ENCODE measurements at regions not wholly inside any gene's neighbourhood (a gene's known extent, or its start where the extent isn't known, plus 50 kb on each side); places are given as distances from the start of the nearest gene placed in this dataset.

- H3K36me3 ChIP-seq (replicated peaks in 1 of 2; ENCODE audit: control insufficient read depth in 1 of 2, insufficient read depth in 2 of 2, low read length in 2 of 2) = no peaks in the 10 kb centered on the region
- H4K20me1 ChIP-seq (ENCODE audit: insufficient read depth, low read length) = no peaks in the 10 kb centered on the region
- DNase-seq (ENCODE audit: low spot score) = no peak
- H3K27ac ChIP-seq (ENCODE audit: extremely low read length, insufficient read depth, low read length) = no peak overlapping the region
- TF ChIP-seq ZNF639 (CRISPR knock-in tag; conservative IDR thresholded peaks at IDR 0.05) = no peak
- no peak for TF ChIP-seq MYNN (CRISPR knock-in tag; IDR thresholded peaks at IDR 0.05; ENCODE audit: low read depth)
- TF ChIP-seq PRDM4 (CRISPR knock-in tag; IDR thresholded peaks at IDR 0.05; ENCODE audit: borderline replicate concordance) = no peak
- no peak for TF ChIP-seq HNRNPH1 (optimal IDR thresholded peaks at IDR 0.05; ENCODE audit: low read depth, low read length)
- TF ChIP-seq ZFP36 (IDR thresholded peaks at IDR 0.05; ENCODE audit: borderline replicate concordance, low read depth, low read length, partially characterized antibody) = no peak
- no peak for TF ChIP-seq ZSCAN29 (CRISPR knock-in tag; conservative IDR thresholded peaks at IDR 0.05)
- no peak for TF ChIP-seq ZNF512 (CRISPR knock-in tag; IDR thresholded peaks at IDR 0.05)
- TF ChIP-seq REXO4 (CRISPR knock-in tag; IDR thresholded peaks at IDR 0.05; ENCODE audit: borderline replicate concordance) = no peak
- peaks cover 87% of the 10 kb centered on the region for H3K9me3 ChIP-seq (ENCODE audit: low read length)
- WGBS (ENCODE audit: low lambda C conversion rate) = 55% methylated on average over 4 of the region's 4 CpGs
- no peak overlapping the region for H3K4me3 ChIP-seq (replicated peaks in 1 of 3; ENCODE audit: insufficient read depth in 1 of 3, low read depth in 2 of 3, low read length in 3 of 3)
- H3K4me2 ChIP-seq (ENCODE audit: low read depth, low read length) = no peak overlapping the region
- H3K79me2 ChIP-seq (ENCODE audit: insufficient read depth, low read length) = no peaks in the 10 kb centered on the region
- no peak for FAIRE-seq
- no TSS peak for BruUV-seq (replicated peaks)
- H3K9ac ChIP-seq (ENCODE audit: insufficient read depth, low read depth, low read length) = no peak overlapping the region
- intact Hi-C loops (cut with micrococcal nuclease; ENCODE audit: unreplicated experiment) (no loop called here), in situ Hi-C loops (cut with HindIII; ENCODE audit: extremely low pct_ligation_motif_present, low pct_unique_long_range_greater_than_20kb) (no loop called here)
- POLR2A ChIA-PET = no interaction called here
- CTCF ChIA-PET (ENCODE audit: low intra/inter-chr PET ratio, low total read pairs) = no interaction called here
- no peaks in the 10 kb centered on the region for H3K27me3 ChIP-seq (ENCODE audit: control insufficient read depth in 1 of 2, insufficient read depth in 2 of 2, low read length in 2 of 2)
- H2AFZ ChIP-seq (ENCODE audit: low read length) = no peak overlapping the region
- ATAC-seq = no peak
- no peaks in the 10 kb centered on the region for H3K4me1 ChIP-seq (ENCODE audit: insufficient read depth, low read length)
Observed at GRCh38 chr2:125853626-125854025, 802.3 kb upstream of the GYPC start.

All from HepG2 (cell line).